GM12892 (cell line): ENCODE measurements at regions not wholly inside any gene's neighbourhood (a gene's known extent, or its start where the extent isn't known, plus 50 kb on each side); places are given as distances from the start of the nearest gene placed in this dataset.

Experiments used
- POLR2A ChIP-seq: IDR thresholded peaks from 2 replicates; pipeline ENCODE4 v1.6.1; 2011; ENCODE audit warnings: low read depth, low read length, control low read depth
- POLR2AphosphoS5 ChIP-seq: IDR thresholded peaks from 2 replicates; pipeline ENCODE4 v1.6.1; 2011; ENCODE audit warnings: low read depth, low read length, control low read depth
- TAF1 ChIP-seq: IDR thresholded peaks from 2 replicates; pipeline ENCODE4 v1.6.1; 2011; ENCODE audit warnings: low read depth, mild to moderate bottlenecking, control low read depth, low read length, borderline replicate concordance

GRCh38 chr1:5221451-5221850 is 567.0 kb downstream of the AJAP1 start:
- no peak for TF ChIP-seq POLR2A
- TF ChIP-seq POLR2AphosphoS5, result no peak
- no peak for TF ChIP-seq TAF1
